H9 (cell line): ENCODE measurements at regions not wholly inside any gene's neighbourhood (a gene's known extent, or its start where the extent isn't known, plus 50 kb on each side); places are given as distances from the start of the nearest gene placed in this dataset.

ENCODE experiments used
- DNase-seq: peaks from one replicate; pipeline ENCODE4 v3.0.0-alpha.2; 2017
- H2AFZ ChIP-seq: one replicate; pipeline ENCODE4 v1.6.1; 2013; ENCODE audit warnings: mild to moderate bottlenecking, low read length, control low read depth, moderate library complexity
- H2AK5ac ChIP-seq: 2 replicates; pipeline ENCODE4 v1.6.1; 2013; ENCODE audit warnings: low read length, control low read depth, mixed read lengths; ENCODE audit not compliant: insufficient read length
- H2BK120ac ChIP-seq: one replicate; pipeline ENCODE4 v1.6.1; 2013; ENCODE audit warnings: low read depth, mild to moderate bottlenecking, low read length, control low read depth, inconsistent platforms; ENCODE audit not compliant: poor library complexity, severe bottlenecking
- H2BK12ac ChIP-seq: 2 replicates; pipeline ENCODE4 v1.6.1; 2013; ENCODE audit warnings: low read length, control low read depth, mixed read lengths, low read depth; ENCODE audit not compliant: insufficient read length
- H2BK15ac ChIP-seq: 2 replicates; pipeline ENCODE4 v1.6.1; 2013; ENCODE audit warnings: low read depth, low read length, control low read depth
- H2BK20ac ChIP-seq: one replicate; pipeline ENCODE4 v1.6.1; 2013; ENCODE audit warnings: low read depth, mild to moderate bottlenecking, low read length, control low read depth, inconsistent platforms; ENCODE audit not compliant: poor library complexity, severe bottlenecking
- H2BK5ac ChIP-seq: 2 replicates; pipeline ENCODE4 v1.6.1; 2013; ENCODE audit warnings: low read length, control low read depth, mixed read lengths; ENCODE audit not compliant: insufficient read length
- H3K14ac ChIP-seq: 2 replicates; pipeline ENCODE4 v1.6.1; 2013; ENCODE audit warnings: low read length, control low read depth; ENCODE audit not compliant: insufficient read depth
- H3K18ac ChIP-seq: 2 replicates; pipeline ENCODE4 v1.6.1; 2013; ENCODE audit warnings: low read depth, mild to moderate bottlenecking, mixed read lengths, low read length, control low read depth; ENCODE audit not compliant: insufficient read length
- H3K23ac ChIP-seq: 2 replicates; pipeline ENCODE4 v1.6.1; 2013; ENCODE audit warnings: low read length, control low read depth, mixed read lengths, low read depth; ENCODE audit not compliant: insufficient read length
- H3K23me2 ChIP-seq: 2 replicates; pipeline ENCODE4 v1.6.1; 2013; ENCODE audit warnings: low read depth, mild to moderate bottlenecking, mixed read lengths, low read length, control low read depth; ENCODE audit not compliant: insufficient read length, poor library complexity, severe bottlenecking
- H3K27ac ChIP-seq: 2 replicates; pipeline ENCODE4 v1.5.1; 2013; ENCODE audit warnings: low read length, control low read depth, mixed read lengths, low read depth; ENCODE audit not compliant: insufficient read length
- H3K27me3 ChIP-seq: 2 replicates; pipeline ENCODE4 v1.6.1; 2013; ENCODE audit warnings: low read length, control low read depth, inconsistent platforms; ENCODE audit not compliant: insufficient read depth
- H3K4ac ChIP-seq: 2 replicates; pipeline ENCODE4 v1.6.1; 2013; ENCODE audit warnings: low read depth, mild to moderate bottlenecking, control low read depth, inconsistent platforms, low read length, moderate library complexity
- H3K4me1 ChIP-seq: 2 replicates; pipeline ENCODE4 v1.6.1; 2013; ENCODE audit warnings: low read length, control low read depth, inconsistent platforms; ENCODE audit not compliant: insufficient read depth
- H3K4me2 ChIP-seq: 2 replicates; pipeline ENCODE4 v1.6.1; 2013; ENCODE audit warnings: low read length, control low read depth, mixed read lengths; ENCODE audit not compliant: insufficient read length, insufficient read depth
- H3K56ac ChIP-seq: 2 replicates; pipeline ENCODE4 v1.6.1; 2013; ENCODE audit warnings: low read depth, mild to moderate bottlenecking, mixed read lengths, low read length, control low read depth; ENCODE audit not compliant: insufficient read length
- H3K79me1 ChIP-seq: 2 replicates; pipeline ENCODE4 v1.6.1; 2013; ENCODE audit warnings: low read depth, mild to moderate bottlenecking, moderate library complexity, low read length, control low read depth, inconsistent platforms; ENCODE audit not compliant: insufficient read depth, poor library complexity, severe bottlenecking
- H3K79me2 ChIP-seq: 2 replicates; pipeline ENCODE4 v1.6.1; 2013; ENCODE audit warnings: low read length, control low read depth, inconsistent platforms; ENCODE audit not compliant: insufficient read depth
- H3K9ac ChIP-seq: 2 replicates; pipeline ENCODE4 v1.6.1; 2013; ENCODE audit warnings: low read length, control low read depth, mixed read lengths; ENCODE audit not compliant: insufficient read length; ENCODE audit errors: extremely low read depth
- H3K9me3 ChIP-seq: one replicate; pipeline ENCODE4 v1.6.1; 2013; ENCODE audit warnings: low read depth, low read length, inconsistent platforms; ENCODE audit not compliant: control insufficient read depth
- H3T11ph ChIP-seq: one replicate; pipeline ENCODE4 v1.6.1; 2013; ENCODE audit warnings: mild to moderate bottlenecking, low read length, control low read depth, inconsistent platforms
- H4K20me1 ChIP-seq: one replicate; pipeline ENCODE4 v1.6.1; 2013; ENCODE audit not compliant: control insufficient read depth, insufficient read length, insufficient read depth
- H4K5ac ChIP-seq: 2 replicates; pipeline ENCODE4 v1.6.1; 2013; ENCODE audit warnings: low read depth, mild to moderate bottlenecking, mixed read lengths, low read length, control low read depth; ENCODE audit not compliant: insufficient read length
- H4K8ac ChIP-seq: replicated peaks from 2 replicates; pipeline ENCODE4 v1.6.1; 2013; ENCODE audit warnings: low read length, control low read depth, mixed read lengths, low read depth; ENCODE audit not compliant: insufficient read length
- H4K91ac ChIP-seq: 2 replicates; pipeline ENCODE4 v1.6.1; 2013; ENCODE audit warnings: low read depth, mild to moderate bottlenecking, moderate library complexity, mixed read lengths, low read length, control low read depth; ENCODE audit not compliant: insufficient read length
- H3K27ac Mint-ChIP-seq, 3 experiments: 2 replicates in 2 of 3; 3 replicates in 1 of 3; pipeline ENCODE4 v1.8.0; 2020 to 2021; ENCODE audit warnings: mixed read lengths in 3 of 3, mild to moderate bottlenecking in 1 of 3, moderate library complexity in 1 of 3
- H3K27me3 Mint-ChIP-seq: 2 replicates; pipeline ENCODE4 v1.8.0; 2021; ENCODE audit warnings: low read depth, mild to moderate bottlenecking, moderate library complexity, mixed read lengths
- H3K36me3 Mint-ChIP-seq, 3 experiments: 2 replicates in 2 of 3; 3 replicates in 1 of 3; pipeline ENCODE4 v1.8.0; 2020 to 2021; ENCODE audit warnings: low read depth in 3 of 3, mixed read lengths in 3 of 3; ENCODE audit not compliant: insufficient read depth in 1 of 3
- H3K4me1 Mint-ChIP-seq, 2 experiments: 2 replicates each; pipeline ENCODE4 v1.8.0; 2020; ENCODE audit warnings: mixed read lengths in 2 of 2
- H3K4me3 Mint-ChIP-seq, 2 experiments: 2 replicates in 1 of 2; 3 replicates in 1 of 2; pipeline ENCODE4 v1.8.0; 2020 to 2021; ENCODE audit warnings: mild to moderate bottlenecking in 2 of 2, mixed read lengths in 2 of 2, moderate library complexity in 1 of 2
- H3K9me3 Mint-ChIP-seq, 2 experiments: 2 replicates in 1 of 2; 3 replicates in 1 of 2; pipeline ENCODE4 v1.8.0; 2020; ENCODE audit warnings: mild to moderate bottlenecking in 2 of 2, mixed read lengths in 2 of 2, moderate library complexity in 1 of 2
- TF ChIP-seq, protein P1 (sequence below): fragments of 200-600 bp; sonication (generic); conservative IDR thresholded peaks from 3 replicates; pipeline ENCODE4 v1.8.0; 2021; ENCODE audit warnings: antibody characterized with exemption, mild to moderate bottlenecking

DNA sequence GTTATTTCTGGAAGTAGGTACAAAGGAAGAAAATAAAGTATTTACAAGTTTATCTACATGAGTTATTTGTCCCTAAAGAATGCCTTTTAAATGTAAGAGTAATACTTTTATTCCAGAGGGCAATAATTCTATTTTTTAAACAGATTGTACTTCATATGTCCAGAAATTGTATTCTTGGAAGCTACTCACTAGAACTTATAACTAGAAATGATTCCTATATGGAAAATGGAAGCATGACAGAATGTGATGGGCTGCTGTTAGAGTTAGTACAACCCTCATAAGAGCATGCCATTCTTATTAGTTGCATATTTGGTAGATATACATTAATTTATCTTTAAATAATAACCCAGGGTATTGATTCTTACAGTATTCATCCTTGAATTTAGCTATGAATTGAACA lies 362.0 kb downstream of the FSIP2 start:
- Histone ChIP-seq H3K9ac (no peak overlapping the region), H3K23me2 (no peaks in the 10 kb centered on the region), H3K27me3 (no peaks in the 10 kb centered on the region), H2AFZ (no peak overlapping the region), H3K14ac (no peak overlapping the region), H4K5ac (no peak overlapping the region), H3K23ac (no peak overlapping the region), H2BK12ac (no peak overlapping the region), H3T11ph (no peak overlapping the region), H3K4me2 (no peak overlapping the region), H3K56ac (no peak overlapping the region), H3K79me1 (no peaks in the 10 kb centered on the region), H2AK5ac (no peak overlapping the region), H3K9me3 (no peaks in the 10 kb centered on the region), H3K79me2 (no peaks in the 10 kb centered on the region), H2BK20ac (no peak overlapping the region), H3K4me1 (no peaks in the 10 kb centered on the region; the same call in 1 of the 2 replicates), H3K4ac (no peak overlapping the region), H4K8ac (no peak overlapping the region), H2BK5ac (no peak overlapping the region), H4K91ac (no peak overlapping the region), H2BK15ac (no peak overlapping the region), H2BK120ac (no peak overlapping the region), H4K20me1 (no peaks in the 10 kb centered on the region), H3K27ac (no peak overlapping the region), H3K18ac (no peak overlapping the region)
- Mint-ChIP-seq H3K27me3 (no peaks in the 10 kb centered on the region), H3K4me3 (no peak overlapping the region), H3K27ac (no peak overlapping the region), H3K36me3 (no peaks in the 10 kb centered on the region), H3K9me3 (no peaks in the 10 kb centered on the region), H3K4me1 (peaks cover 17 to 21% of the 10 kb centered on the region in 2 experiments)
- TF ChIP-seq, protein P1, sequence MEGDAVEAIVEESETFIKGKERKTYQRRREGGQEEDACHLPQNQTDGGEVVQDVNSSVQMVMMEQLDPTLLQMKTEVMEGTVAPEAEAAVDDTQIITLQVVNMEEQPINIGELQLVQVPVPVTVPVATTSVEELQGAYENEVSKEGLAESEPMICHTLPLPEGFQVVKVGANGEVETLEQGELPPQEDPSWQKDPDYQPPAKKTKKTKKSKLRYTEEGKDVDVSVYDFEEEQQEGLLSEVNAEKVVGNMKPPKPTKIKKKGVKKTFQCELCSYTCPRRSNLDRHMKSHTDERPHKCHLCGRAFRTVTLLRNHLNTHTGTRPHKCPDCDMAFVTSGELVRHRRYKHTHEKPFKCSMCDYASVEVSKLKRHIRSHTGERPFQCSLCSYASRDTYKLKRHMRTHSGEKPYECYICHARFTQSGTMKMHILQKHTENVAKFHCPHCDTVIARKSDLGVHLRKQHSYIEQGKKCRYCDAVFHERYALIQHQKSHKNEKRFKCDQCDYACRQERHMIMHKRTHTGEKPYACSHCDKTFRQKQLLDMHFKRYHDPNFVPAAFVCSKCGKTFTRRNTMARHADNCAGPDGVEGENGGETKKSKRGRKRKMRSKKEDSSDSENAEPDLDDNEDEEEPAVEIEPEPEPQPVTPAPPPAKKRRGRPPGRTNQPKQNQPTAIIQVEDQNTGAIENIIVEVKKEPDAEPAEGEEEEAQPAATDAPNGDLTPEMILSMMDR = no peak
- no peak for DNase-seq
